Thyroid gland (tissue), 4 donors: ENCODE measurements at regions not wholly inside any gene's neighbourhood (a gene's known extent, or its start where the extent isn't known, plus 50 kb on each side); places are given as distances from the start of the nearest gene placed in this dataset.

ENCODE experiments used
- POLR2A ChIP-seq, 2 donors: fragments of 450-650 bp; IDR thresholded peaks; one replicate each; pipeline ENCODE4 v1.6.1; 2017; ENCODE audit warnings: antibody characterized with exemption in 2 of 2, mild to moderate bottlenecking in 2 of 2, moderate library complexity in 1 of 2
- TF ChIP-seq, protein P1 (sequence below), 6 experiments: fragments of 200-600 bp in 3 of 6; fragments of 450-650 bp in 3 of 6; sonication (generic) in 3 of 6; IDR thresholded peaks; one replicate each; pipeline ENCODE4 v1.5.1; 2016 to 2019; ENCODE audit warnings: antibody characterized with exemption in 6 of 6, mild to moderate bottlenecking in 2 of 6, inconsistent platforms in 1 of 6, moderate library complexity in 1 of 6

- TF ChIP-seq, protein P1, sequence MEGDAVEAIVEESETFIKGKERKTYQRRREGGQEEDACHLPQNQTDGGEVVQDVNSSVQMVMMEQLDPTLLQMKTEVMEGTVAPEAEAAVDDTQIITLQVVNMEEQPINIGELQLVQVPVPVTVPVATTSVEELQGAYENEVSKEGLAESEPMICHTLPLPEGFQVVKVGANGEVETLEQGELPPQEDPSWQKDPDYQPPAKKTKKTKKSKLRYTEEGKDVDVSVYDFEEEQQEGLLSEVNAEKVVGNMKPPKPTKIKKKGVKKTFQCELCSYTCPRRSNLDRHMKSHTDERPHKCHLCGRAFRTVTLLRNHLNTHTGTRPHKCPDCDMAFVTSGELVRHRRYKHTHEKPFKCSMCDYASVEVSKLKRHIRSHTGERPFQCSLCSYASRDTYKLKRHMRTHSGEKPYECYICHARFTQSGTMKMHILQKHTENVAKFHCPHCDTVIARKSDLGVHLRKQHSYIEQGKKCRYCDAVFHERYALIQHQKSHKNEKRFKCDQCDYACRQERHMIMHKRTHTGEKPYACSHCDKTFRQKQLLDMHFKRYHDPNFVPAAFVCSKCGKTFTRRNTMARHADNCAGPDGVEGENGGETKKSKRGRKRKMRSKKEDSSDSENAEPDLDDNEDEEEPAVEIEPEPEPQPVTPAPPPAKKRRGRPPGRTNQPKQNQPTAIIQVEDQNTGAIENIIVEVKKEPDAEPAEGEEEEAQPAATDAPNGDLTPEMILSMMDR (IDR thresholded peaks at IDR 0.05) = no peak
- no peak for TF ChIP-seq POLR2A (IDR thresholded peaks at IDR 0.05)
These were observed 358.4 kb upstream of the NR2F2 start for GRCh38 chr15:95972041-95972553.
